SHP77 treated with DMSO at 0.1 percent for 48 hours (cell line): ENCODE measurements at regions not wholly inside any gene's neighbourhood (a gene's known extent, or its start where the extent isn't known, plus 50 kb on each side); places are given as distances from the start of the nearest gene placed in this dataset.

Experiments used
- DNase-seq: peaks from one replicate; lab custom pipeline; 2025; lab: John Stamatoyannopoulos, UW

GRCh38 chr1:79613046-79613445 lies 606.5 kb upstream of the ADGRL4 start:
- no peak for DNase-seq

DNA sequence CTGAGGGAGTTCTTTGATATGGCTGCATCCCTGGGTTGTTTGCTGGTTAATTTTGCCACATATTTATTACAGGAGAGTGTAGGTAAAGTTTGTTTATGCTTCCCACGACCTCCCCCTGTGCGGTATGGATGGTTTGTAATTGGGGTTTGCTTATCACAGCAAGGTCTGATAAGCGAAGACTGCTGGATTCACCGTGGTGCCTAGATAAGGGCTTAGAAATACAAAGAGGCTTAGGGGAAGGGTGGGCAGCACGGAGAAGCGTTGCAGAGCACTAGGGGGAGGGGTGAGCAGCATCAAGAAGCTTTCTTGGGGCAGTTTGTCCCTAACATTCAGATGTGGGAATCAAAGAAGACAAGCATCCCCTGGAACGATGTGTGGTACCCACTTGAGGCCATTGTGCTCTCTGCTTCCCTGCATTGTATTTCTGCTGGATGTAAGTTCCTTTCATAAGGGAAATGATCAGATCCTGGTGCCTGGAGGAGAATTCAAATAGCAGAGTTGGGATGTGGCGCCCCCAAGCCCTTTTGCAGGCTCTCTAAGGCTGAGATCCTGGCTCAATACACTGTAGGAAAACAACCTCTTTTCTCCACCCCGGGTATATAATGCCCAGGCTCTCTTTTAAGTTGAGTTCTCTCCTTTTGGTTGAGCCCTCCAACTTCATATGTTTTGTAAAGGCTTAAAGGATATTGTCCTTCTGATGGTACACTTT lies 598.1 kb upstream of the ADGRL4 start:
- DNase-seq: no peak

DNA sequence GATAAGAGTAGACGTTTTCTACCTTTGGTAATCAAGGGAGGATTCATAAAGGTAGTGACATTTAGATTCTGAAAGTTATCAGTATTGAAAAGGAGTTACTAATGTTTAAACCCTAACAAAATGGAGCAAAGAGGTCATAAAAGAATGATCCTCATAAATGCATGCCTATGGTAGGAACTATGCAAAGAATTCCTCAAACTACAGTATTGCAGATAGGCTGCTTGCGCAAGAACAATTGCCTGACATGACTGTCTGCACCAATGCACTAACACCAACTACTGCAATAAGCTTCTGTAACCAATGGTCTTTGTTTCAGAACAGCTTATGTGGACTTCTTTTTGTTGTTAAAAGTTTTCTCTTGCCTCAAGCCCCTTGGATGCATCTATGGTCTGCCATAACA lies 597.3 kb upstream of the ADGRL4 start:
- DNase-seq: no peak

DNA sequence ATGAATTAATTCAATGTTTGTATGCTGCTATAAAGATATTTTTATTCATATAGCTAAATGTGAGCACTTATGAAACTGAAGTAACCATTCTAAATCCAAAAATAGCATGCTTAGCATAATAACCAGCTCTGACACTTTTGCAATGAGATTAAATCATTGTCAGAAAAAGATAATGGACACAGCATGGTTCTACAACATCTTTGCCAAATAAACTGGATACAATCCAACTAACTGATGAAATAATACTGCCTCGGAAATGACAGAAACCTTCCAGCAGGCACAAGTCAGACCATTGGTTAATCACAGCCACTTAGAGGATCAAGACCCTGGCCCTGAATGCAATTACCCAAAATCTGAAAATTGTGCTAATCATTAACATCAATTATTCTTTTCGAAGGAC lies 592.7 kb upstream of the ADGRL4 start:
- DNase-seq: no peak

DNA sequence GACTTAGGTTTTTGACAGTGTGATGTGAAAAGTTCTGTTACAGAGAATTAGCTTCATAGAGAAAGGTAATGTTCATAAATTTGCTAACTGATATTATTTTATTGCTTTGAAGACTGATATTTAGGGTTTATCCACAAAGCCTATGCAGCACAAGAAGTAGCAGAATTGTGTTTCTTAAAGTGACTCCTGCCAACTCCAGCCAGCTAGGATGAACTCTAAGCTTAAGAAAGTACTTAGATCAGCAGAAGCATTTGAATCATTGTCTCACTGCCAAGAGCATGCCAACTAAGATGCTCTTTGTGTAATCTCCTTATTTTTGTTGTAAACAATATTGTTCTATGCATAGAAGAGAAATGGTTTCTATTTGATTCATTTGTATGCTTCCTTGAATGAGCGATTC lies 589.4 kb upstream of the ADGRL4 start:
- DNase-seq: no peak

DNA sequence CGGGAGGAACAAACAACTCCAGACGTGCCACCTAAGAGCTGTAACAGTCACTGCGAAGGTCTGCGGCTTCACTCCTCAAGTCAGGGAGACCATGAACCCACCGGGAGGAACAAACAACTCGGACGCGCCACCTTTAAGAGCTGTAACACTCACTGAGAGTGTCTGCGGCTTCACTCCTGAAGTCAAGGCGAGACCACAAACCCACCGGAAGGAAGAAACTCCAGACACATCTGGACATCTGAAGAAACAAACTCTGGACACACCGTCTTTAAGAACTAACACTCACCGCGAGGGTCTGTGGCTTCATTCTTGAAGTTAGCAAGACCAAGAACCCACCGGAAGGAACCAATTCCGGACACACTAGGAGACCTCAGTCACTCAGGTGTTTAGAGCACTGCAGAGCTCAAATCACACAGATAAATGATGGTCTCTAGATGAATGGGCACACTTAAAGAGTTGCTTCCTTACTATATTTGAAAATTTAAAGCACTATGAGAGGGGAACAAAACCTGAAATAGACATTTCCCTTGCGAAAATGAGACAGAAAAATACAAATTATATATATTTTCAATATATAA lies 587.7 kb upstream of the ADGRL4 start:
- no peak for DNase-seq

DNA sequence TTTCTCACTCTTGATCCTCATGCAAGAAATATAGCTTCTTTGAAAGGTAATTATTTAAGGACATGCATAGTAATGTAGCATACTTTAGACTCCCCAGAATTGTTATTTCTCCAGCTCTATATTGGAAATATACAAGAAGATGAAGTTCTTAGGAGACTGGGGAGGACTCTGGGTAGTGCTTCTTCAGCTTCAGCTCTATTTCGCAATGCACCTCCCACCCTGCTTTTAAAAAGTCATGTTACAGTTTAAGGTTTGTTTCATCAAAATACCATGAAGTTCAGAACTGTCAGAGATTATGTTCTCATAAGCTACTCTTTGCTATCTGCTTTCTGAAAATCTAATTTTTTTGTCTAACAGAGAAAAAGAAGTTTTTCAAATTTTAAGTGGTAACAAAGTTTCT lies 586.2 kb upstream of the ADGRL4 start:
- DNase-seq: no peak

GRCh38 chr1:79588719-79589118 lies 582.2 kb upstream of the ADGRL4 start:
- no peak for DNase-seq

DNA sequence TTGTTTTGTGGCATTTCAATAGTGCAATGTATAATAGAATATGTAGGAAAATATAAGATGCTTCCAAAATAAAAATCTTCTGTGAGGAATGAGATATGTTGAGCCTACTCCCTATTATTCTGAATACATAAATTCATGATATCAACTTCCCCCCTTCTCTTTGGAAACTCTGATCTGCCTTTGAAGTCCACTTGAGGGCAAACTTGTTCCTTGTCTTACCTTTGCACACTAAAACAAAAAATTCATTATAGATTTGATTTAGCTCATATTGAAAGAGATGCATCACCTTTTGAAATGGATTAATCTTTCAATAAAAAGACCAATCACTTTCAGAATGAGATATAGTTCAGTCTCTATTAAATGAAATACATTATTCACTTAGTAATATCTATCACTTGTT lies 580.7 kb upstream of the ADGRL4 start:
- DNase-seq: no peak

- no peak for DNase-seq
Measured at GRCh38 chr1:79585801-79586200, 579.3 kb upstream of the ADGRL4 start.

DNA sequence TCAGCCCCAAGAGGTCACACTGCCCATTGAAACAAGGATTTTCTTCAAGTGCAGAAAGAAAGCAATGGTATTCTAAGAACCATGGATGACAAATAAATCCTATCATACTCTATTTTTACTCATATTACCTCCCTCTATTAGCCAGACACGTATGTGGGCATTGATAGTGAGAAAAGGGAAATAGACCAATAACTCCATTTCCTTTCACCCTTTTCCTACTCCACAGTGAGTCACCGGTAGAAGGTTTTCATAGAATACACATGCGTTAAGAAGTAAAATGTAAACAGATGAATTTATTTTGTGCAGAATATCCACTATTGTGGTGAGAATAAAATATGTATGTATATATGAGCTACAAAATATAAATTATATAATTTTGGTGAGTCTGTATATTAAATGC lies 568.9 kb upstream of the ADGRL4 start:
- DNase-seq: no peak

GRCh38 chr1:79568411-79568810 lies 561.9 kb upstream of the ADGRL4 start:
- no peak for DNase-seq

DNA sequence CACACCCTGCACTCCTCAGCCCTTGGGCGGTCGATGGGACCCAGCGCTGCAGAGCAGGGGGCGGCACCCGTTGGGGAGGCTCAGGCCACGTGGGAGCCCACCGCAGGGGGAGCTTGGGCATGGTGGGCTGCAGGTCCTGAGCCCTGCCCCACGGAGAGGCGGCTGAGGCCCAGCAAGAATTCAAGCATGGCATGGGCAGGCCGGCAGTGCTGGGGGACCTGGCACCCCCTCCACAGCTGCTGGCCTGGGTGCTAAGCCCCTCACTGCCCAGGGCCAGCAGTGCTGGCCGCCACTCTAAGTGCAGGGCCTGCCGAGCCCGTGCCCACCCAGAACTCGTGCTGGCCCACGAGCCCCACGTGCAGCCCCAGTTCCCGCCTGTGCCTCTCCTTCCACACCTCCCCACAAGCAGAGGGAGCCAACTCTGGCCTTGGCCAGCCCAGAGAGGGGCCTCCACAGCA lies 555.0 kb upstream of the ADGRL4 start:
- DNase-seq: no peak

DNA sequence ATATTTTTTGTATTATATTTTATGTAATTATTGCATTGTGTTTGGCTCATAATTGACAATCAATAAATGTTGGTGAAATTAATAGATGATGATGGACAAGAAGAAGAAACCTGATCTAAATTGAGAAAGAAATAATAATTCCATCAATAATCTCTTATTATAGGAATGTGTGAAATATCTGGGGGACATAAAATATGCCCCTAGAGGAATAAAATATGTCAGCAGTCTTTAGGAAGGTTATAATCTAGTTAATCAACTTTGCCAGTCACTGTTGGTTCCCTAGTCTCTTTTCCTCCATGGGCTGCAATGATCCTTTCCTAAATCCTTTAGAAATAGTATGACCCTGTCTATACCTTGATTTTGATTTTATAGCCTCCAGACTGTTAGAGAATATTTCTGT lies 549.7 kb upstream of the ADGRL4 start:
- no peak for DNase-seq

- DNase-seq: no peak
Measured at GRCh38 chr1:79554688-79555087, 548.2 kb upstream of the ADGRL4 start.

DNA sequence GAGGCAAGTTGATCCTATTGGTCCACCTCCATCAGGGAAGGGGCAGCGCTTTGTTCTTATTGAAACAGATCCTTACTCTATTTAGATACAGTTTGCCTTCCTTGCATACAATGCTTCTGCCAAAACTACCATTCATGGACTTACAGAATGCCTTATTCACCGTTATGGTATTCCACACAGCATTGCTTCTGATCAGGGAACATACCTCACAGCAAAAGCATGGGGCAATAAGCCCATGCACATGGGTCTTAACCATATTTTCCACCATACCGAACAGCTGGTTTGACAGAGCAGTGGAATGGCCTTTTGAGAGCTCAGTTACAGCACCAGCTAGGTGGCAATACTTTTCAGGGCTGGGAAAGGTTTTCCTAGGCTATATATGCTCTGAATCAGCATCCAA lies 544.8 kb upstream of the ADGRL4 start:
- DNase-seq: no peak

DNA sequence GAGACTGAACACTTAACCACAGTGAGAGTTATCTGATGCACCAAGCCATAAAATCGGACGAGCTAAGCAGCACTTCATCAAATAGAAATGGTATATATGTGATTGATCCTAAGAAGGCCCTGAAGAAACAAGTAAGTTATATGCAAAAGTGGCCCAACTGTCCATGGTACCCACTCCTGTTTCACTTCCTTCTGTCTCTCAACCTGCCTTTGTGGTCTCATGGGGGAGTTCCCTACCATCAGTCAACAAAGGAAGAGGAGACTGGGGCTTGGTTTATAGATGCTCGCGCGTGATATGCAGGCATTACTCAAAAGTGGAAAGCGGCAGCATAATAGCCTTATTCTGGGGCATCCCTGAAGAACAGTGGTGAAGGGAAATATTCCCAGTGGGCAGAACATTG lies 543.9 kb upstream of the ADGRL4 start:
- no peak for DNase-seq

DNA sequence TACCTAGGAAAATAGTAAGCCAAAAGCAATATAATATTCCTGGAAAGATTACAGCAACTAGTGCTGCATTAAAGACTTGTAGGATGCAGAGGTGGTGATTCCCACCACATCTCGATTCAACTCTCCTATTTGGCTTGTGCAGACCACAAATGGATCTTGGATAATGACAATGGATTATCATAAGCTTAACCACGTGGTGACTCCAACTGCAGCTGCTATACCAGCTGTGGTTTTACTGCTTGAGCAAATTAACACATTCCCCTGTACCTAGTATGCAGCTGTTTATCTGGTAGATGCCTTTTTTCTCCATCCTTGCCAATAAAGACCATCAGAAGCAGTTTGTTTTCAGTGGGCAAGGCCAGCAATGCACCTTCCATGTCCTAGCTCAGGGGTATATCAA lies 542.7 kb upstream of the ADGRL4 start:
- DNase-seq: no peak

DNA sequence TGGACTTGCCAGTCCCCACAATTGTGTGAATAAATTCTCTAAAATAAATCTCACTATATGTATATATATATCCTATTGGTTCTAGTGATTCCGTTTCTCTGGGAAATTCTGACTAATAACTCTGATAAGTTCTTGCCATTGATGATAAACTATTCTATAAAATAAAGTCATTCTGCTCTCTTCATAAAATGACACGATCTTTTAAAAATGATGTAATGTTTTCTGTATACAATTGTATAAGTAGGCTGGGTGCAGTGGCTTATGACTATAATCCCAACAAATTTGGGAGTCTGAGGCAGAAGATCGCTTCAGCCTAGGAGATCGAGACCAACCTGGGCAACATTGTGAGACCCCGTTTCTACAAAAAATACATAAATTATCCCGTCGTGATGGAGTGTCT lies 541.0 kb upstream of the ADGRL4 start:
- no peak for DNase-seq

- no peak for DNase-seq
Measured at GRCh38 chr1:79543394-79543793, 536.9 kb upstream of the ADGRL4 start.

GRCh38 chr1:79539001-79539400 lies 532.5 kb upstream of the ADGRL4 start:
- no peak for DNase-seq

DNA sequence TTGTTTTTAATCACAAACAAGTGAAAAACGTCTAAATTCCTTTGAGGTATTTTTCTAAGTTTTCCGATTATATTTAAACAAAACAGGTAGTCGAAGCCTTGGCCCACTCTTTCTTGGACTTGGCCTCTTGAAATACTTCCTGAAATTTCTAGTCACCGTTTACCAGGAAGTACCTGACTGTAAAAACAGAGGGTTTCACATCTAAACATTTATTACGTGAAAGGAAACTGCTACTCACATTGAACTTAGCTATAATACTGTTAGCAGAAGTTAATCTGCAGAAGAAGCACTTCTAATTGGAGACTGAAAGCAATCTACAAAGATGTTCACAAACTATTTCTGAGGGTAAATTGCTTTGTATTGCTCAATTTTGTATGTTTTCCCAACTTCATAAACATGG lies 526.0 kb upstream of the ADGRL4 start:
- DNase-seq: no peak

DNA sequence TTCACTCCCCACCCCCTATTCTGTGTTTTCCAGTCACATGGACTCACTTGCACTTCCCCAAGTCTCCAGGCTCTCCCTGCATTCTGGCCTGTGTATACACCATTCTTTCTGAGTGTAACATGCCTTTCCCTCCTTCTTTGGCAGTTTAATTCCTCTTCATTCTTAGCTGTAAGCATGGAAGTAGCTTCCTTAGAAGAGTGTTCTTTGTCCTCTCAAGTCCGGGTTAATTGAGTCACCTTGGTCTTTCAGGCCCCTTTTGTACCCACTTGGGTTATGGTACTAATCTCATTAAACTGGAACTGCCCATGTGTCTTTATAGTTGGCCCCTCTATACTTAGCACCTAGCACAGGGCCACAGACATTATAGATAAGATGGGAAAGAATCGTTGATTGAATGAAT lies 525.3 kb upstream of the ADGRL4 start:
- no peak for DNase-seq

DNA sequence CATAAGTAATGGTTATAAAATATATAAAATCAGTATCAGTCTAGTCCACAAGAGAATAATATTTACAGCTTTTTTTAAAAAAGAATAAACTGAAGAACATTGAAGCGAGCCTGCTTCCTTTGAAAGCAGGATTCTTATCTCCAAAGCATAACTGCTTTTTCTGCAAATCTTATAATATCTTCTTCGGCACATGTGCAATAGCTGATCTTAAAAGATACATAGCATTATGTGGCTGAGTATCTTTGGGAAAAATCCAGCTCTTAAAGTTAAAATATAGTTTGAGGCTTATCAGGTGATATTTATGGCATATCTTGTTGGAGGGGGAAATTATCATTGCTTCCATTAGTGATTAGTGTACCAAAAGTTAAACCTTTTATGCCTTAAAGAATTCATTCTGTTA lies 523.9 kb upstream of the ADGRL4 start:
- DNase-seq: no peak
